GM18907 (cell line): ENCODE measurements at regions not wholly inside any gene's neighbourhood (a gene's known extent, or its start where the extent isn't known, plus 50 kb on each side); places are given as distances from the start of the nearest gene placed in this dataset.
A peak's percentile ranks its signal among the peaks of the same experiment; 100 is the strongest.

Source experiments
- ATAC-seq: cut with Tn5 transposase; IDR thresholded peaks from one replicate; pipeline ENCODE4 v1.9.1; 2021; ENCODE audit warnings: mild to moderate bottlenecking, moderate library complexity; ENCODE audit not compliant: unreplicated experiment

- no peak for ATAC-seq
Measured at GRCh38 chr7:19463581-19463980, 245.3 kb downstream of the POLR1F start.

- ATAC-seq: no peak
Measured at GRCh38 chr7:19455623-19456022, 253.2 kb downstream of the POLR1F start.

- ATAC-seq: no peak
Measured at GRCh38 chr7:19448091-19448490, 260.7 kb downstream of the POLR1F start.

GRCh38 chr7:19442016-19442785, 266.6 kb downstream of the POLR1F start:
- ATAC-seq: no peak

GRCh38 chr7:19439517-19439916, 269.3 kb downstream of the POLR1F start:
- no peak for ATAC-seq

- ATAC-seq: no peak
Measured at GRCh38 chr7:19437446-19437845, 271.4 kb downstream of the POLR1F start.

GRCh38 chr7:19427944-19428343, 280.9 kb downstream of the POLR1F start:
- no peak for ATAC-seq

GRCh38 chr7:19421861-19422260, 276.6 kb upstream of the FERD3L start:
- ATAC-seq: no peak

GRCh38 chr7:19417231-19417630, 272.0 kb upstream of the FERD3L start:
- ATAC-seq: no peak

GRCh38 chr7:19415123-19415522, 269.9 kb upstream of the FERD3L start:
- no peak for ATAC-seq

GRCh38 chr7:19413443-19413965, 268.3 kb upstream of the FERD3L start:
- no peak for ATAC-seq

GRCh38 chr7:19410691-19411090, 265.5 kb upstream of the FERD3L start:
- ATAC-seq: no peak

- ATAC-seq: no peak
Measured at GRCh38 chr7:19410106-19410505, 264.9 kb upstream of the FERD3L start.

GRCh38 chr7:19408706-19409220, 263.5 kb upstream of the FERD3L start:
- no peak for ATAC-seq

- no peak for ATAC-seq
Measured at GRCh38 chr7:19407270-19407669, 262.0 kb upstream of the FERD3L start.

GRCh38 chr7:19405541-19405940, 260.3 kb upstream of the FERD3L start:
- no peak for ATAC-seq

GRCh38 chr7:19404912-19405329, 259.7 kb upstream of the FERD3L start:
- no peak for ATAC-seq

GRCh38 chr7:19403691-19404090, 258.5 kb upstream of the FERD3L start:
- ATAC-seq: no peak

GRCh38 chr7:19401461-19401860, 256.2 kb upstream of the FERD3L start:
- ATAC-seq: no peak

- no peak for ATAC-seq
Measured at GRCh38 chr7:19400758-19401254, 255.6 kb upstream of the FERD3L start.

GRCh38 chr7:19397911-19398310, 252.7 kb upstream of the FERD3L start:
- peak; percentile 96 for ATAC-seq

GRCh38 chr7:19392246-19392645, 247.0 kb upstream of the FERD3L start:
- no peak for ATAC-seq
